MM.1S (cell line): ENCODE measurements at regions not wholly inside any gene's neighbourhood (a gene's known extent, or its start where the extent isn't known, plus 50 kb on each side); places are given as distances from the start of the nearest gene placed in this dataset.

Source experiments
- EZH2 ChIP-seq: fragments of 300-600 bp; sonication (generic); optimal IDR thresholded peaks from 2 replicates; pipeline ENCODE3; 2017; ENCODE audit warnings: low read depth, mild to moderate bottlenecking, antibody characterized with exemption, low read length, mixed read lengths
- TF ChIP-seq, protein P1 (sequence below): fragments of 300-600 bp; sonication (generic); IDR thresholded peaks from 2 replicates; pipeline ENCODE4 v1.5.1; 2016; ENCODE audit warnings: antibody characterized with exemption, low read length, mixed read lengths

DNA sequence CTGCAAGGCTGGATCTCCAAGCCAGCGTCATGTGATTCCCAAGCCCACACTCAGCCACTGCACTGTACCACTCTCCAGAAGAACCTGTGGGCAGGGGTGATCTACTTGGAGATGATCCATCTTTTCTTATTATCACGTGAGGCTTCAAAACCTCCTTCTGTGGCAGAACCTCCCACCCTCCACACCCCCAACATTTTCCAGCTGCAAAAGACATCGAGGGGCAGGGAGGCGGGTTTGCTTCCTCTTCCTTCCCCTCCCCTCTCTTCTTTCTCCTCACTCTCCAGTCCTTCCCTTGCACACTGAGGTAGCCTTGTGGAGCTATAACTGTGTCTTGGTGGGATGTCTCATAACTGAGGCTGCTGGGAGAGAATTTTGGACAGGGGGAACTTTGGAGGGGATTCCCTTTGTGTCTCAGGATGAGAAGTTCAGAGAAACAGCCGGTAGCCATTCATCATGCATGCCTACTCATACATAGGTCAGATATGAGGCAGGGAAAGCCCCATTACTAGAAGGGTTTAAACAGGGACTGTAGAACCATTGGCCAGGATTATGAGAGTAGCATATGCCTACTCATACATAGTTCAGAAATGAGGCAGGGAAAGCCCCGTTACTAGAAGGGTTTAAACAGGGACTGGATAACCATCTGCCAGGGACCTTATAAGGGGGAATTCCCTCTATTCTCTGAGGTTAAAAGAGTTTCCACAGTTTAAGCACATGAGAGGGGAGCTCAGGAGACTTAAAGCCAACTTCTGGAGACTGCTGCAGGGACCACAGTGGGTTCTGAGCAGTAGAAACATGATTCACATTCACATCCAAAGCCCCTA, 420.7 kb upstream of the CADM1 start:
- TF ChIP-seq, protein P1, sequence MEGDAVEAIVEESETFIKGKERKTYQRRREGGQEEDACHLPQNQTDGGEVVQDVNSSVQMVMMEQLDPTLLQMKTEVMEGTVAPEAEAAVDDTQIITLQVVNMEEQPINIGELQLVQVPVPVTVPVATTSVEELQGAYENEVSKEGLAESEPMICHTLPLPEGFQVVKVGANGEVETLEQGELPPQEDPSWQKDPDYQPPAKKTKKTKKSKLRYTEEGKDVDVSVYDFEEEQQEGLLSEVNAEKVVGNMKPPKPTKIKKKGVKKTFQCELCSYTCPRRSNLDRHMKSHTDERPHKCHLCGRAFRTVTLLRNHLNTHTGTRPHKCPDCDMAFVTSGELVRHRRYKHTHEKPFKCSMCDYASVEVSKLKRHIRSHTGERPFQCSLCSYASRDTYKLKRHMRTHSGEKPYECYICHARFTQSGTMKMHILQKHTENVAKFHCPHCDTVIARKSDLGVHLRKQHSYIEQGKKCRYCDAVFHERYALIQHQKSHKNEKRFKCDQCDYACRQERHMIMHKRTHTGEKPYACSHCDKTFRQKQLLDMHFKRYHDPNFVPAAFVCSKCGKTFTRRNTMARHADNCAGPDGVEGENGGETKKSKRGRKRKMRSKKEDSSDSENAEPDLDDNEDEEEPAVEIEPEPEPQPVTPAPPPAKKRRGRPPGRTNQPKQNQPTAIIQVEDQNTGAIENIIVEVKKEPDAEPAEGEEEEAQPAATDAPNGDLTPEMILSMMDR = no peak
- TF ChIP-seq EZH2 = no peak
